ENCODE measurements at regions not wholly inside any gene's neighbourhood (a gene's known extent, or its start where the extent isn't known, plus 50 kb on each side); places are given as distances from the start of the nearest gene placed in this dataset.

DNA sequence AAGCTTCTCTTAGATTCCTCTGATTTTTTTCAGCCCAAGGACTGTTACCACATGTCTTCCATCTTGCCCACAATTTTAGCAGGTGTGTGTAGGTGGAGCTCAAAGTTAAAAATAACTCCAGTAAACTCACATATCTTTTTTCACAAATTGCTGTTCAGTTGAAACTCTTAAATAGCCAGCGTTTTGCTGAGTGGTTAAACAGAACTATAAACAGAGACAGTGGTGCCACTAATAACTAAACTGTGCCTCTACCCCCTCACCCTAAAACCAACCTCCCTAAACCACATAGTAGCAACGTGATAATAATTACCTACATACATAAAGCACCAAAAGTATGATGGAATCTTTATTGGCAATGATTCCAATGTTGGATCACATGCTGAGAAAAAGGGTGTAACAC is 525.1 kb downstream of the PDCD6IP start:
- DNase-seq, result no peak

DNA sequence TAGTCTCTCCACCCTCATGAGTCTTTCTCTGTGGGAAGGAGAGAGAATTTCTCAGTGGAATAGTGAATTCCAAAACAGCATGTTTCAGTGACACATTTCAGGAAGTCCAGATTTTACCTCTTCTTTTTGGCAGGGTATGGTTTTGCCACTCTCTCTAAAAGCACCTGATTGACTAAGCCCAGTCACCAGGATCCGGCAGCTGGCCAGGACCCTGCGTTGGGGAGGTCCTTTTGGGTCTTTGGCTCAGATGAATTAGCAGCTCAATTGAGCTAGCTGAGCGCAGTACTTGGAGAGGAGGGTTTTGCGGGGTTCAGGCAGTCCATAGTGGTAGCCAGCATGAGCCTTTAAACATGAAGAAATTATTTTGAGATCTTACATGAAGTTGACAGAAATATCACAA is 548.2 kb downstream of the PDCD6IP start:
- no peak for DNase-seq

DNA sequence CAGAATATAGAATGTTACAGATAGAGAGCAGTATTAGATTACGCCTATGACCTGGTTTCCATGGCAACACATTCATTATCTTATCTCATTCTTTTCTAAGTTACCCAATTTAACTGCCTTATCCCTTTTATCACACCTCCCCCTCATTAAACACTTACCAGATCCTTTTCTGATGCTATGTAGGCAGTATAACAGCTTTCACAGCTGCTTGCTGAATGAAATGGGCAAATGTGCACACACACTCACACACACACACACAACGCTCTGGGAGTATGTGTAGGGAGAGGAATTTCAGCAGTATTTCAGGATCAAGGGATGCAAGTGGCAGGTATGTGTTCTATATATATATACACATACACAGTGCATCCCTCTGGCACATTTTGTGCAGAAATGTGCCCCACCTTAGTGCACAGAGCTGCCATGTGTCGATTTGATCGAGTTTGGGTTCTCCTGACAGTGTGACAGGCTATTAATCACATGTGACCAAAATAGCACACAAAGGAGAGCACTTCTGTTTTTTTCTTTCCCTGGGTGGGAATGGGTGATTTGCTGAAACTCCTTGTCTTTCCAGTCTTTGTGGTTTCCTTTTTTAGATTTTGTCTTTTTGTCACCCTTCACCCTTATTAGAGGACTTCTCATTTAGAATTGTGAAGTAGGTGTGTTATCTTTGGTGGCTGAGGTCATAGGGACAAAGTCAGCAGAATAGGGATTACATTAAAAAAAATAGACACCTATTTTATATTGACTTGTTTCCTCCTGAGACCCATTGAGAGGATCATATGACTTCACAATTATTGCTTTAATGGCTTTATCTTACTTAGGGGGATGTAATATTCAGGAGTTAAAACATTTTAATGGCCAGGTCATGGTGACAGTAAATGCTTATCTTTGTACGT is 553.7 kb downstream of the PDCD6IP start:
- no peak for DNase-seq

DNA sequence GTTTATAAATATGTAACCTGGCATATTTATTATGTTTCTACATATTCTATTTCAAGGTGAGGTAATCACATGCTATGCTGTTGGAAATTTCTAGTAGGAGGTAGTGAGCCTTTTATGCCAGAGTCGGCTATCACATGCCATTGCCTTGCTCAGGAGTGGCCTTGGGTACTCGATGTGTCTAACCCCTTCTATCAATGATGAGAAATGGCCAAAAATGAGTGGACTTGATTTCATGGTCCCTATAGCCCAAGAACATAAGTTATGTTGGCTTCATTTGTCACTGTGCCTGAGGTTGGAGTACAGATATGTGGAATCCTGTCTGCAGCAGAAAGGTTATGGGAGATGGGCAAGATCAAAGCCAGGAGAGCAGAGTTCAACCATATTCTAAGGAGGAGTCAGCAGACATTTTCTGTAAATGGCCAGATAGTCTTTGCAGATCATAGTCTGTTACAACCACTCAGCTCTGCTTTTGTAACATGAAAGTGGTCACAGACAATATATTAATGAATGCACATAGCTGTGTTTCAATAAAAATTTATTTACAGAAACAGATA is 554.4 kb downstream of the PDCD6IP start:
- no peak for DNase-seq

DNA sequence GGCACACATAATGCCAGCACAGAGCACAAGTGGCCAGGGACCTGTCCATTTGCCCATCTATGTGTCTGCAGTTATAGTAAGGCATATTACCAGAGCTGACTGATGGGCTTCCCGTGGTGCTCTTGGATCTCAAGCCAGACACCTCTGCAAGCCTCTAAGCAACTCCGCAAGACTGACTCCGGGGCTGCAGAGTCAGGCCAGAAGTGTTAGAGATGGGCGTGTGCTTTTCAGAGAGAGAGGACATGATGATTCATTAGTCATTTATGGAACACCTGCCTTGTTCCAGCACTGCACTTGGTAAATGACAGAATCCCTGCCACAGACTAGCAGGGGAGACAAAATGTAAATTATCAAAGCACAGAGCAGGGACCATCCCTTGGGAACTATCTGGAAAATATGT is 559.0 kb downstream of the PDCD6IP start:
- DNase-seq, result no peak

DNA sequence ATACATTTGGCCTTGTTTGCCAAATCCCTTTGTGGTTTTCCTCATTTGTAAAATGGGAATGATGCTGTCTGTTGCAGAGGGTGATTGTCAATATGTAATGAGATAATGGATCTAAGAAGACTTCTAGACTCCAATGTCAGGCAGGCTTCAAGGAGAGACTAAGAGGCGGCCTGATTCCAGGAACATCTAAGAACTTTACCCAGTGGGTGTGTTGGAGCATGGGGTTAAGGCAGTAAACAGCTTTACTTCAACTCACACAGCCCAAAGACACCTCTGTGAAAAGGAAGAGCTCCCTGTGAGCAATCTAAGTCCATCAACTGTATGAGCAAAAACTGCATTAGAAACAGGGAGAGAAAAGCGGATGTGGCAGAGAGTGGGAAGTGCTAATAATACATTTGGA is 560.6 kb downstream of the PDCD6IP start:
- DNase-seq, result no peak

DNA sequence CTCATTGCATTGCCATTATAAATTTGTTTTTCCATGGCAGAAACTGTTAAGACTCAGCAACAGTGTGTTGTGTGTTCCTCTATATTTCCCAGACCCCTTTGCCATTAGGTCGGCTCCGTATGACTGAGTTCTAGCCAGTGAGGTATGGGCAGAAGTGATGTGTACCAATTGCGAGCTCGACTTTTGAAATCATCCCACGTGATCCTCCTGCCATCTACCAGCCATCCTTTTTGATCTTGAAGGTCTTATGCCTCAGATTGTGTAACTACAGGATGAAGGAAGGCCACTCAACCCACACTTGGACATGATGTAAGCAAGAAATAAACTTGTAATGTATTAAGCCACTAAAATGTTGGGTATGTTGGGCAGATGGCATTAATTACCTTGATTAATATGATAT is 562.3 kb downstream of the PDCD6IP start:
- DNase-seq, result no peak

DNA sequence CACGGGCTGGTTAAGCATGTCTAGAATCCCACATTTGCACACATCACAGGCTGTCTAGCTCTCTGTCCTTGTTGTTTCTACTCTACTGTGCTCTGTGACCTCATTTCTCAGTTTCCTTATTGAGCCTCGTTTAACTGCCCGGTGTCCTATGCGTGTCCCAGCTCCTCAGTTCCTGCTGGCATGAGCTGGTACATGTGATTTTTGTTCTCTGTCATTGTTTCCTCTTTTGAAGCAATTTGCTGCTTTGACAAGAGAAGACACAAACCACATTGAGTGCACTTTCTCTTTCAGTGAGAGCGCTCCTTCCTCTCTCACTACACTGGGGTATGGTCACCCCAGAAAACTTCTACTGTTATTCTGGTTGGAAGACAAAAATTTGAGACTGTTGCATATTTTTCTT is 563.5 kb downstream of the PDCD6IP start:
- no peak for DNase-seq

DNA sequence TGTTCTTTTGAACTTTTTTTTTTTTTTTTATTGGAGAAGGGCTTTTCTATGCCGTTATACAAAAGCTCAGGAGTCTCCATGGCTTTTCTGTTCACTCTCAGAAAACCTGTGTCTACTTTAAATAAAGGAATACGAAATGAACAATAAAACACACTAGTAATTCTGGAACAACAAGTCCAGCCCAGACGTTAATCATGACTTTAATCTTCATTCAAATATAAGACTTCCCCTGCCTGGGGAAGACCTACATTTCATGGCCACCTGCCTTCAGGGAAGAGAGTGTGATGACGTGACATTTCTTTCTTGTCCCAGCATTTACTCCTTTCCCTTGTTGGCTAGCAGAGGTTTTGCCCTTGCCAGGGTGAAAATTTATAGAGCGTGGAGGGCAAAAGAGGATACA is 564.5 kb downstream of the PDCD6IP start:
- no peak for DNase-seq

DNA sequence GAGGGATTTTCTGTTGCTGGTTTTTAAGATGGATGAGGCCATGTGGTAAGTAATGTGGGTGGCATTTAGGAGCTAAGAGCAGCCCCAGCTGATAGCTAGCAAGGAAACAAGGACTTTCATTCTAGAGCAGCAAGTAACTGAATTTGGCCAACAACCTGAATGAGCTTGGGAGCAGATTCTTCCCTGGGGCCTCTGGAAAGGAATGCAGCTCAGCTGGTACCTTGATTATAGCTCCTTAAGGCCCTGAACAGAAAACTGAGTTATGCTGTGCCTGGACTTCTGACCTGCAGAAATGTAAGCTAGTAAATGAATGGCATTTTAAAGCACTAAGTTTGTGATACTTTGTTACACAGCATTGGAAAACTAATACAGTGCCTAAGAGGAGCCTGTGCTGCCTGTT is 565.5 kb downstream of the PDCD6IP start:
- DNase-seq, result no peak

DNA sequence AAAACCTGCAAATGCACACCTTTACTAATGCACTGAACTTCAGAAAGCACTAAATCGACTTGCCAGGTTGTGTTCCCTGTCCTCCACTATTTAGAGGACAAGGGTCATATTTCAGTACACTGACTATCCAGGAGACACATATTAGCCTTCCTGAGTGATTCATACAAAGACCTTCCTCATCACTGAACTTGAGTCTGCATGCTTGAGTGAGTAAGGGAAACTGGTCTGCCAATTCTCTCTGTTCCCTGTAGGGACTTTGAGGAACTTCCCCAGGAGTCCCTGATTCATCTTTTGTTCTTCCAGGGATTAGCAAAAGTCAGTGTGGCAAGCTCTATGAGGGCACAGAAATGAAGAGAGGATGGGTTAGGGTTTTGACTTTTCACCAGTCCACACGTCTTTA is 565.9 kb downstream of the PDCD6IP start:
- DNase-seq, result no peak

DNA sequence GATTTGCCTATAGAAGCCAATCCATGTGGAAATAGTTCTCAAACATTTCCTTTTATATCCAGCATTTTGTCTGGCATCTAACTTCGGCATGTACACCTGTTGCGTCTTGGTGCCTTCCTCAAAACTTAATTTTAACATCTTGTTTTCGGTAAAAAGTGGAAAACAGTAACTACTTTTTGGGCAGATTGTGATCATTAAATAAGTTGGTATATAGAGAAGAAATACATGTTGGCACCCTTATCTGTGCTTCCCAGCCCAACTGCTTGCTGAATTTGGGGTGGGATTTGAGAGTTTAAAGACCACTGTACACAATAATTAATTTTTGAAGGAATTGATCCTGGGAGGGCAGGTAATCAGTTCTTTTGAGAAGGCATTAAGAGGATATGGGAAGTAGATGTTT is 566.8 kb downstream of the PDCD6IP start:
- DNase-seq, result no peak

DNA sequence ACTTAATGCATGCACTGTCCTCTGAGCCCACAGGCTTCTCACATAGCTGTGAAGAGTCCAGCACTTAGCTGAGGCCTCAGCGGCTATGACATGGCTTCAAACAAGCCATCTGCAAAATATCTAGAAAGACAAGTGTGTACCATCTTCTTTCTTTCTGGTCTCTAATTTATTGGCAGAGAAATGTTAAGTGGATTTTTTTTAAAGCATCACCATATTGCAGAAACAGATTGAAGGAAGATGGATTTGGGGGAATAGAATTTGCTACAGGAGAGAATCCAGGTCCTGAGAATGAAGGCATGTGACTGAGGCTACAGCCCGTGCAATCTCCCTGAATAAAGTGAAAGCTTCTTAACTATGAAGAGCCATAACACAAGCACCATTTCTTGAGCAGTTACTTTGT is 567.3 kb downstream of the PDCD6IP start:
- DNase-seq, result no peak

DNA sequence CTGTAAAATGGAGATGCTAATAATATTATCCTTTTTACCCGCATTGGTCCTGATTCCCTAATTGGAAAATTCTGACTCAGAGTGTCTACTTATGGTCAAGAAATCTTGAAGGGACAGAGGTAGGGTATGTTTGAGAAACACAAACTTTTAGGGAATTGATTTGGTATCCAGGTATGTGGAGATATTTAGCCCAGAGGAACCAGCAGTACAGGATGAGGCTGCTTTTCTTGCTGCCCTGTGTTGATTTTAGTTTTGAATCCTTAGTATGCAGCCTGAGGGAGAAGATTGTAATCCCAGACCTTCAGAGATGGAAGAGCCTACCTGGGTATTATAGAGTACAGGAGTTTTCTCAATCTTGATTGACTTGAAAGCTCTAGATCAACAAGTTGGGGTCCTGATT is 569.1 kb downstream of the PDCD6IP start:
- no peak for DNase-seq

DNA sequence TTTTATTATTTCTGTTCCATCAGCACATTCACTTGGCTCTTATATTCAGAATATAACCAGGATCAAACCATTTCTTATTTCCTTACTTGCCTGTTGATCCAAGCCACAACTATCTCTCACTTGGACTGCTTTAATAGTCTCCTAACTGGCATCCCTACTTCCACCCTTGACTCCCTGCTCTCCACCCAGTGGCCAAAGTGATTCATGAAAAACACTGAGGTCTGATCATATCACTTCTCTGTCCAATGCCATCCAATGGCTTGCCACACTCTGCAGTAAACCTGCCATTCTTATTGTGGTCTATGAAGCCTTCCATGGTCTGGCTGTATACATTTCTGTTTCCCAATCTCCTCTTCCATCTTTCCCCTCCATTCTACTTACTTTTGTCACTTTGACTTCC is 576.1 kb downstream of the PDCD6IP start:
- DNase-seq, result no peak

DNA sequence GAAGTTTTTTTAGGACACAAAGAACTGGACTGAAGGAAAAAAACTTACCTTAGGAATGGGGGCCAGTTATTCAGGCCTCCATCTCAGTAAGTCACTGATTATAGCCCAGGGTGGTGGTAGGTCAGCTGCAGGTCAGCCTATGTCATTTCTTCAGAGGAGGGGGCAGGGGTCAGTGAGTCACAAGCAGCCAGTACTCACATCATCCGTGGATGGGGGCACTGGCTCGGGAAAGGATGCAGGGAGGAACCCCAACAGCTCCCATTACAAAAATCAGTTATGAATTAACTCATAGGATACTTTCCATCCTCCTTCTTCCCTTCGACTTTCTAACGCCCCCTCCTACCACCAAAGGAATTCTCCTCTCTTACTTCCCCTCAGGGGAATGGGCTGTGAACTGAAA is 578.3 kb downstream of the PDCD6IP start:
- DNase-seq, result no peak

DNA sequence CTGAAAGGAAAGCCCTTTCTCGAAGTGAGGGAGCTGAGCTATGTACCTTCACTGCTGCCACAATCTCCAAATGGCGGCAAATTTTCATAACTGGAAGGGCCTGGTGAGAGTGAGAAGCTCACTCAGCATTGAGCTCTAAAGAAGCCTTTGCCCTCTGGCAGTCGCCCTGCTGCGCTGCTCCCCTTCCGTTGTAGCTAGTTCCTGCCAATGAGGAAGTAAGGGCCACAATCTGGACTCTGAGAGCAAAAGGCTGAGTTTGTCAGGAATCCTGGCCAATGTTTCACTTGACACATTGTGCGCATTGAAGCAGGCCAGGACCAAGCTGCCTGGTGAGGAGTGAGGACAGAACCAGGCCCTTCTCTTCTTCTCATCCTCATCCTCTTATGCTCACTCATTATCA is 579.5 kb downstream of the PDCD6IP start:
- DNase-seq, result no peak

DNA sequence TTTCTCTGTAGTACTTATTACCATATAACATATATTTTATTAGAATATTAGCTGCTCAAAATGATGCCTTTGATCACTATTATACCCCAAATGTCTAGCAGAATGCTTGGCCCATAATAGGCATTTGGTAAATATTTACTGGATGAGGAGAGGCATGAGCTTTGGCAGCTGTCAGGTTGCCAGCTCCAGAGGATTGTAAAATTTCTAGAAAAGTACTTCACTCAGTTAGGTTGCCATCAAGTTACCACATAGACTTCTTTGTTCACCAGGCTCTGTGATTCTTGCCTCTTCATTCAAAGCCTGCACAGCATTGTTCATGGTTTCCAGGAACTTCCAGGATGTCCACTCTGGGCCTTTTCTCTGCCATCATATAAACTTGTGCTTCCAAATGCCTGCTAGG is 582.8 kb downstream of the PDCD6IP start:
- DNase-seq, result no peak

DNA sequence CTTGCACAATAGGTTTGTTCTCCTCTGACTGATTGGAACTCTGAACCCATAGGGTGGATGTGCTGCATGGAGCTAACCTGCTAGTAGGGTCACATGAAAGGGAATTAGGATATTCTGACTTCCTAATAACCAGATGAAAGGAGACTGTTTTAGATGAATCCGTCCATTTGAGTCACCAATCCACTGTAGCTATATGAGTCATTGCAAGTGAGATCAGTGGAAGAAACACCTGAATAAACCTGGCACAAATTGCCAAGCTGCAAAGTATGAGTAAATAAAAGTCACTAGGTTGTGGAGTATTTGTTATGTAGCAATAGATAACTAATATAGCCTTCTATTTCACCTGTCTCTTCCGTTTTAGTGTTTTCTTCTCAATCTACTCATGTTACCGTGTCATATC is 584.4 kb downstream of the PDCD6IP start:
- no peak for DNase-seq

DNA sequence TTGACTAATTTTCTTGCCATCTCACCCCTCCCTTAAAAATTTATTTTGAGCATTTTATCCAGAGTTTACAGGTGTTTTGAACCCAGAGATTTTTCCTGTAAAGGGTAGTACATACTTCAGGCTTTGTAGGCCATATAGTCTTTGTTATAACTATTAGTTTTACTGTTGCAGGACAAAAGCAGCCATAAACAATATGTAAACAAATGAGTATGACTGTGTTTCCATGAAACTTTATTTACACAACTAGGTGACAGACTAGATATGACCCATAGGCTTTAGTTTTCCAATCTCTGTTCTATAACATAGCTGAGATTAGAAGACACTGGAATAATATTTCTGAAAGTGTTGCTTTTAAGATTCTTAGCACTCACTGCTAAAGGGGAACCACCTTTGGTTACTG is 587.9 kb downstream of the PDCD6IP start:
- no peak for DNase-seq

DNA sequence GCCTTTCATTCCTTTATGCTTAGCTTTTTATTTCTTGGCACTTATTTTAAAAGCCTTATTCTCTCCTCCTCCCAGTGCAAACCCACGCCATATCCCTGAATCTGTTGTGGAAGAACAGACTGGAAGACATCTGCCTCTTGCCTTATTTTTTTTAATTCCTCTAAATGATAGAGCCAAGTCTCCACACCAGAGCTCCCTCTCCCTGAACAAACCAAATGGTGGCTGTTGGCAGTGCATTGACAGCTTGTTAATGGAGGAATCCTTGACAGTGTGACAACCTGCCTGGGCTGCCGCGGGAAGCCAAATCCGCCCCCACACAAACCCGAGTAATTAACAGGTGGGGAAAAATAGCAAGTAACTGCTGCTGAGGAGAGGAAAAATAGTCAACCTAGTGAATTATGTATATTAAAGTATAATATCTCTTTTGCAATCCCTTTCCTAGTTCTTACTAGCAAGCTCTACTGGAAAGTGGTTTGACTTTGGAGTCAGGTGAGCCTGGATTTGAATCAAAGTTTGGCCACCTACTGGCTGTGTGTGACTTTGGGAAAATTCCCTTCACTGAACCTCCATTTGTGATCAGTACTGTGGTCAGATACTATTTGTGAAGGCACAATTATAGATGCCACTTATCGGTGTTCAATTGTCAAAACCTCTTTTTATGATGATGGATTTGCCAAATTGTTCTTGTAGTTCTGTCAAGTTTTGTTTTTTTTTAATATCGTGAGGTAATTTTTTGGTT is 589.6 kb downstream of the PDCD6IP start:
- DNase-seq, result no peak

DNA sequence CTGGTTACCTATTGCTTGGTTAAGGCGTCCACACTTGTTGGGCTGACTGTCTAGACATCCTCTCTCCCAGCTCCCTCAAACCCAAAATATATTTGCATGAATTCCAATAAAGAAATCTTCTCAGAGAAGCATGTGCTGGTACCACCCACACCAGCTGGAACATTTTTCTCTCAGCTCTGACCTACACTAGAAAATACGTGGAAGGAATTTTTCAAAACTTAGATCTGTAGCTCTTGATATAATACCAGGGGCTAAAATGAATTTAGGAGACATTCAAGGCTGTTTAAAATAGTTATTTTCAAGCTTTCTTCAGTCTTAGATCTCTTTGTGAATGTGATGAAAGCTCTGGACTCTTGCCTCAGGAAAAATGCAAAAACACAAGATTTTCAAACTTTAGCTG is 590.4 kb downstream of the PDCD6IP start:
- DNase-seq, result no peak

DNA sequence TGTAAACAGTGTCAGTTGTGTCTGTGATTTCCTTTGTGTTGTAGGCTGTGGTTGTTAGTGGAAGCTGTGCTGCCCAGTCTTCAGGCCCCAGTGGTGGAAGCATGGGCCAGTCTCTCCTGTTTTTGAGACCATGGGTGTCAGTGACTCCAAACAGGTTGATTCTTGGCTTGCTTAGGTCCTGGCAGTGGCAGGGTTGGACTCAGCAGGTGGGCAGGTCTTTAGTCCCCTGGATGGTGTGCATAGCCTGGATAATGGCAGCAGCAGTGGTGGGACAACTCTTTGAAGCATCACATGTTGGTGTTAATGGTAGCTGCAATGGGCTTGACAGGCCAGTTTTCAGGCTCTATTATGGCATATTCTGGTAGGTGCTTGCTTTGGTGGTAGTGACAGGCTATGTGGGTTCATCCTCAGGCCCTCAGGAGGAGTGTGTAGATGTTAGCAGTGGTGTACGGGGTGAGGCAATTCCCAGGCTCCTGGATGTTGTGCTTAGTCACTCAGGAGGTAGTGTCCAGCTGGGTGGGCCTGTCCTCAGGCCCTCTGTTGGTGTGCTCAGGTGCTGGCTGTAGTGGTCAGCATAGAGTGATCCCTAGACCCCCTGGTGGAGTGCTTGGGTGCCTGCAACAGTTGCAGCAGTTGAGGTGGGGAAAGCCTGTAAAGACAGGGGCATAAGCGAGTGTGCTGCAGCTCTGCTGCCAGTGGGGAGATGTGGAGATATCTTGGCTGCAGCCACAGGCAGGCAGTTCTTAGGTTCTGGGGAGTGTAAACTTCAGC is 596.7 kb downstream of the PDCD6IP start:
- no peak for DNase-seq
